HEK293T (cell line): ENCODE measurements at regions not wholly inside any gene's neighbourhood (a gene's known extent, or its start where the extent isn't known, plus 50 kb on each side); places are given as distances from the start of the nearest gene placed in this dataset.

ENCODE experiments used
- ELF4 ChIP-seq: fragments of 450-650 bp; IDR thresholded peaks from 2 replicates; pipeline ENCODE4 v1.6.1; 2017; ENCODE audit warnings: antibody characterized with exemption
- FOXA1 ChIP-seq: fragments of 450-650 bp; IDR thresholded peaks from 2 replicates; pipeline ENCODE4 v1.6.1; 2016; ENCODE audit warnings: mild to moderate bottlenecking
- FOXM1 ChIP-seq: fragments of 450-650 bp; IDR thresholded peaks from 2 replicates; pipeline ENCODE4 v1.6.1; 2017; ENCODE audit warnings: mild to moderate bottlenecking, borderline replicate concordance
- SP1 ChIP-seq: fragments of 450-650 bp; IDR thresholded peaks from 2 replicates; pipeline ENCODE4 v1.6.1; 2017
- TARDBP ChIP-seq: fragments of 450-650 bp; IDR thresholded peaks from 2 replicates; pipeline ENCODE4 v1.6.1; 2016
- ZNF384 ChIP-seq: fragments of 450-650 bp; IDR thresholded peaks from 2 replicates; pipeline ENCODE4 v1.6.1; 2016

- TF ChIP-seq FOXA1 (no peak), ZNF384 (no peak), ELF4 (no peak), FOXM1 (no peak), TARDBP (no peak), SP1 (no peak)
Observed at GRCh38 chr12:58041441-58041840, 100.1 kb downstream of the ATP23 start.
